Tibial nerve (tissue), 3 donors: ENCODE measurements at regions not wholly inside any gene's neighbourhood (a gene's known extent, or its start where the extent isn't known, plus 50 kb on each side); places are given as distances from the start of the nearest gene placed in this dataset.

Experiments used
- CTCF ChIP-seq, 5 experiments: fragments of 200-600 bp in 3 of 5; fragments of 450-650 bp in 2 of 5; sonication (generic) in 3 of 5; IDR thresholded peaks; one replicate each; pipeline ENCODE4 v1.5.1; 2016 to 2019; ENCODE audit warnings: antibody characterized with exemption in 5 of 5, mild to moderate bottlenecking in 3 of 5, moderate library complexity in 2 of 5
- POLR2A ChIP-seq, 2 donors: fragments of 450-650 bp; IDR thresholded peaks; one replicate each; pipeline ENCODE4 v1.6.1; 2017; ENCODE audit warnings: antibody characterized with exemption in 2 of 2, mild to moderate bottlenecking in 2 of 2, moderate library complexity in 2 of 2

- TF ChIP-seq CTCF (IDR thresholded peaks at IDR 0.05), result no peak
- no peak for TF ChIP-seq POLR2A (IDR thresholded peaks at IDR 0.05)
These were observed 231.3 kb upstream of the PITX2 start for GRCh38 chr4:110854021-110854678.
